GM18870 (cell line): ENCODE measurements at regions not wholly inside any gene's neighbourhood (a gene's known extent, or its start where the extent isn't known, plus 50 kb on each side); places are given as distances from the start of the nearest gene placed in this dataset.

Source experiments
- ATAC-seq: cut with Tn5 transposase; IDR thresholded peaks from one replicate; pipeline ENCODE4 v1.9.1; 2021; ENCODE audit warnings: moderate library complexity; ENCODE audit not compliant: unreplicated experiment

GRCh38 chr13:68199271-68199670, 969.1 kb upstream of the PCDH9 start:
- no peak for ATAC-seq

- no peak for ATAC-seq
These were observed 960.7 kb upstream of the PCDH9 start for GRCh38 chr13:68190818-68191217.

GRCh38 chr13:68185444-68186141, 955.5 kb upstream of the PCDH9 start:
- peak; percentile 57 for ATAC-seq

GRCh38 chr13:68176475-68176874, 946.3 kb upstream of the PCDH9 start:
- no peak for ATAC-seq

- no peak for ATAC-seq
These were observed 944.8 kb upstream of the PCDH9 start for GRCh38 chr13:68174893-68175292.

GRCh38 chr13:68173111-68173510, 943.0 kb upstream of the PCDH9 start:
- ATAC-seq = no peak

GRCh38 chr13:68170961-68171360, 940.8 kb upstream of the PCDH9 start:
- ATAC-seq = no peak

- no peak for ATAC-seq
These were observed 938.3 kb upstream of the PCDH9 start for GRCh38 chr13:68168448-68168847.

GRCh38 chr13:68160466-68160865, 930.3 kb upstream of the PCDH9 start:
- no peak for ATAC-seq

GRCh38 chr13:68152414-68152813, 922.3 kb upstream of the PCDH9 start:
- ATAC-seq = no peak

- ATAC-seq = no peak
These were observed 915.7 kb upstream of the PCDH9 start for GRCh38 chr13:68145852-68146251.

GRCh38 chr13:68128297-68128915, 898.3 kb upstream of the PCDH9 start:
- ATAC-seq = no peak

GRCh38 chr13:68125087-68125480, 894.9 kb upstream of the PCDH9 start:
- ATAC-seq = no peak

GRCh38 chr13:68124437-68125086, 894.4 kb upstream of the PCDH9 start:
- ATAC-seq = no peak

- ATAC-seq = no peak
These were observed 880.1 kb upstream of the PCDH9 start for GRCh38 chr13:68110178-68110768.

- ATAC-seq = no peak
These were observed 877.5 kb upstream of the PCDH9 start for GRCh38 chr13:68107667-68108066.

- no peak for ATAC-seq
These were observed 869.5 kb upstream of the PCDH9 start for GRCh38 chr13:68099631-68100030.

- ATAC-seq = no peak
These were observed 850.9 kb upstream of the PCDH9 start for GRCh38 chr13:68081061-68081460.

GRCh38 chr13:68078874-68079273, 848.7 kb upstream of the PCDH9 start:
- ATAC-seq = no peak

- ATAC-seq = no peak
These were observed 848.3 kb upstream of the PCDH9 start for GRCh38 chr13:68078469-68078868.

- no peak for ATAC-seq
These were observed 845.9 kb upstream of the PCDH9 start for GRCh38 chr13:68076046-68076445.
